ENCODE measurements at regions not wholly inside any gene's neighbourhood (a gene's known extent, or its start where the extent isn't known, plus 50 kb on each side); places are given as distances from the start of the nearest gene placed in this dataset.

DNA sequence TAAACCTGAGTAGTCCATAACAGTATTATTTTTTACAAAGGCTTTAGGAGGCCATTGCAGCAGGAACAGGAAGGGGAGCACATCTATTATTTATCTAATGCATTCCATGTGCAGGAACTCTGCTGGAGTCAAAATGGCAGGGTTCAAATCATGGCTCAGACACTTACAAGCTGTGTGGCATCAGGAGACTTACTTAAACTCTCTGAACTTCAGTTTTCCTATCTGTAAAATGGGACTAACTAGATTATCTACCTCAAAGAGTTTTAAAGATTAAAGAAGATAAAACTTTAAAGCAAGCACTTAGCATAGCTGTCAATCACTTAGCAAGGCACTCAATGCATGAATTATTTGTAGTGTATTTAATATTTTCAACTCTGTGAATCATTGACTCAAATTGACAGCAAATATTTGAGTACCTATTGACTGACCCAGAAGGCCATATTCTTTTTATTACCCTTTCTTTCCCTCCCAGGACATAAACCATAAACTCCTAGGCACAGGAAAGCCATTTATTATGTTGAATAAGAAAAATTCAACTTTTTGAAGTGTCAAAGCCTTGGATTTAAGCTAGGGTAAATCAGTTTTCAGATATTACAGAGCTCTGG lies 115.8 kb upstream of the FAM204A start:
- Histone ChIP-seq H3K56ac (ENCODE audit: low read length) (no peak overlapping the region), H2AK5ac (ENCODE audit: low read length) (no peak overlapping the region), H3K4me3 (ENCODE audit: low read length) (no peak overlapping the region), H3K4ac (ENCODE audit: low read depth, low read length) (no peak overlapping the region), H3K79me1 (ENCODE audit: low read length) (no peaks in the 10 kb centered on the region), H4K8ac (ENCODE audit: low read depth, low read length) (no peak overlapping the region), H3K23ac (ENCODE audit: low read length) (no peak overlapping the region), H3K4me1 (ENCODE audit: control insufficient read depth, low read depth, low read length) (no peaks in the 10 kb centered on the region), H3K27me3 (ENCODE audit: insufficient read depth, low read length, poor library complexity) (no peaks in the 10 kb centered on the region), H3K36me3 (ENCODE audit: control insufficient read depth, insufficient read depth, low read length) (no peaks in the 10 kb centered on the region), H3K18ac (ENCODE audit: low read length) (no peak overlapping the region), H3K9ac (ENCODE audit: low read length) (no peak overlapping the region), H3K27ac (ENCODE audit: low read depth, low read length) (no peak overlapping the region), H4K5ac (ENCODE audit: low read length) (no peak overlapping the region), H3K79me2 (ENCODE audit: control insufficient read depth, insufficient read depth, low read length) (no peaks in the 10 kb centered on the region), H3K4me2 (ENCODE audit: low read length) (no peak overlapping the region), H2BK15ac (replicated peaks; ENCODE audit: low read depth) (no peak overlapping the region), H2BK120ac (ENCODE audit: low read depth, low read length) (no peak overlapping the region), H2BK5ac (ENCODE audit: low read length) (no peak overlapping the region)
- DNase-seq: no peak

DNA sequence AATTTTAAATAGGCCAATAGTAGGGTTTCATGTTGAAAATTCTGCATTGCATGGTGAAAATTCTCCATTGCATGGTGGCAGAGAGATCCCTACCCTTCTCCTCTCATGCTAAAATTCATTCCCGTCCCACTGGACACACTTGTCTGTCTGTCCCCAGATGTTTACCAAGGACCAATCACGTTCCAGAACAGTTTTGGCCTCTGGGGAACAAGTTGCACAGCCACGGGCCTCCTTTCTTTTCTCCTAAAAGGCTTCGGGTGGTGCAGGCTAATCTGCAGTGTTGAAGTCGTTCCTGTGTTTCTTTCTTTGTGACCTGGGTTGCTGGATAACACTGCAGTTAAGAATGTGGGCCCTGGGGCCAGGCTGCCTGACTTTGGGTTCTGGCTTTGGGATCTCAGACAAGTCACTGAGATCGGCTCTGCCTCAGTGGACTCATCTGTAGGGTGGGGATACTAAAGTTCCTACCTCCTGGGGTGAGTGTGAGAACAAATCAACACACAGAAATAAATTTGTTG lies 113.1 kb upstream of the FAM204A start:
- no peak for DNase-seq
- Histone ChIP-seq H3K56ac (ENCODE audit: low read length) (no peak overlapping the region), H2AK5ac (ENCODE audit: low read length) (no peak overlapping the region), H3K79me2 (ENCODE audit: control insufficient read depth, insufficient read depth, low read length) (no peaks in the 10 kb centered on the region), H2BK5ac (ENCODE audit: low read length) (no peak overlapping the region), H3K18ac (ENCODE audit: low read length) (no peak overlapping the region), H3K4me1 (ENCODE audit: control insufficient read depth, low read depth, low read length) (no peaks in the 10 kb centered on the region), H4K8ac (ENCODE audit: low read depth, low read length) (no peak overlapping the region), H3K23ac (ENCODE audit: low read length) (no peak overlapping the region), H3K79me1 (ENCODE audit: low read length) (no peaks in the 10 kb centered on the region), H3K27ac (ENCODE audit: low read depth, low read length) (no peak overlapping the region), H3K27me3 (ENCODE audit: insufficient read depth, low read length, poor library complexity) (no peaks in the 10 kb centered on the region), H3K4me2 (ENCODE audit: low read length) (no peak overlapping the region), H3K36me3 (ENCODE audit: control insufficient read depth, insufficient read depth, low read length) (no peaks in the 10 kb centered on the region), H2BK15ac (replicated peaks; ENCODE audit: low read depth) (no peak overlapping the region), H4K5ac (ENCODE audit: low read length) (no peak overlapping the region), H2BK120ac (ENCODE audit: low read depth, low read length) (no peak overlapping the region), H3K4ac (ENCODE audit: low read depth, low read length) (no peak overlapping the region), H3K4me3 (ENCODE audit: low read length) (no peak overlapping the region), H3K9ac (ENCODE audit: low read length) (no peak overlapping the region)
- no CpG with 5 or more reads among the region's 6 CpGs for WGBS (ENCODE audit: extremely low coverage, insufficient coverage, low lambda C conversion rate)

GRCh38 chr10:118454211-118454610 lies 112.1 kb upstream of the FAM204A start:
- Histone ChIP-seq H4K8ac (ENCODE audit: low read depth, low read length) (no peak overlapping the region), H3K27me3 (ENCODE audit: insufficient read depth, low read length, poor library complexity) (no peaks in the 10 kb centered on the region), H3K23ac (ENCODE audit: low read length) (no peak overlapping the region), H3K18ac (ENCODE audit: low read length) (no peak overlapping the region), H4K5ac (ENCODE audit: low read length) (no peak overlapping the region), H3K79me1 (ENCODE audit: low read length) (no peaks in the 10 kb centered on the region), H3K56ac (ENCODE audit: low read length) (no peak overlapping the region), H2BK120ac (ENCODE audit: low read depth, low read length) (no peak overlapping the region), H2AK5ac (ENCODE audit: low read length) (no peak overlapping the region), H3K4me3 (ENCODE audit: low read length) (no peak overlapping the region), H3K4ac (ENCODE audit: low read depth, low read length) (no peak overlapping the region), H2BK15ac (replicated peaks; ENCODE audit: low read depth) (no peak overlapping the region), H3K4me2 (ENCODE audit: low read length) (no peak overlapping the region), H3K79me2 (ENCODE audit: control insufficient read depth, insufficient read depth, low read length) (no peaks in the 10 kb centered on the region), H3K27ac (ENCODE audit: low read depth, low read length) (no peak overlapping the region), H3K4me1 (ENCODE audit: control insufficient read depth, low read depth, low read length) (no peaks in the 10 kb centered on the region), H2BK5ac (ENCODE audit: low read length) (no peak overlapping the region), H3K9ac (ENCODE audit: low read length) (no peak overlapping the region), H3K36me3 (ENCODE audit: control insufficient read depth, insufficient read depth, low read length) (no peaks in the 10 kb centered on the region)
- no peak for DNase-seq
- no CpG with 5 or more reads among the region's 2 CpGs for WGBS (ENCODE audit: extremely low coverage, insufficient coverage, low lambda C conversion rate)

GRCh38 chr10:118452098-118452497 lies 110.0 kb upstream of the FAM204A start:
- no peak overlapping the region for H4K8ac ChIP-seq (ENCODE audit: low read depth, low read length)
- no peak overlapping the region for H2AK5ac ChIP-seq (ENCODE audit: low read length)
- no peak overlapping the region for H3K4me2 ChIP-seq (ENCODE audit: low read length)
- no peak for DNase-seq
- H3K4me1 ChIP-seq (ENCODE audit: control insufficient read depth, low read depth, low read length): no peaks in the 10 kb centered on the region
- H2BK120ac ChIP-seq (ENCODE audit: low read depth, low read length): no peak overlapping the region
- no peak overlapping the region for H3K9ac ChIP-seq (ENCODE audit: low read length)
- H3K36me3 ChIP-seq (ENCODE audit: control insufficient read depth, insufficient read depth, low read length): no peaks in the 10 kb centered on the region
- no peaks in the 10 kb centered on the region for H3K79me2 ChIP-seq (ENCODE audit: control insufficient read depth, insufficient read depth, low read length)
- H3K27me3 ChIP-seq (ENCODE audit: insufficient read depth, low read length, poor library complexity): no peaks in the 10 kb centered on the region
- no peak overlapping the region for H3K4me3 ChIP-seq (ENCODE audit: low read length)
- no peak overlapping the region for H2BK15ac ChIP-seq (replicated peaks; ENCODE audit: low read depth)
- H3K4ac ChIP-seq (ENCODE audit: low read depth, low read length): no peak overlapping the region
- H3K23ac ChIP-seq (ENCODE audit: low read length): no peak overlapping the region
- H4K5ac ChIP-seq (ENCODE audit: low read length): no peak overlapping the region
- H3K56ac ChIP-seq (ENCODE audit: low read length): no peak overlapping the region
- no peaks in the 10 kb centered on the region for H3K79me1 ChIP-seq (ENCODE audit: low read length)
- no peak overlapping the region for H3K27ac ChIP-seq (ENCODE audit: low read depth, low read length)
- no peak overlapping the region for H3K18ac ChIP-seq (ENCODE audit: low read length)
- H2BK5ac ChIP-seq (ENCODE audit: low read length): no peak overlapping the region

DNA sequence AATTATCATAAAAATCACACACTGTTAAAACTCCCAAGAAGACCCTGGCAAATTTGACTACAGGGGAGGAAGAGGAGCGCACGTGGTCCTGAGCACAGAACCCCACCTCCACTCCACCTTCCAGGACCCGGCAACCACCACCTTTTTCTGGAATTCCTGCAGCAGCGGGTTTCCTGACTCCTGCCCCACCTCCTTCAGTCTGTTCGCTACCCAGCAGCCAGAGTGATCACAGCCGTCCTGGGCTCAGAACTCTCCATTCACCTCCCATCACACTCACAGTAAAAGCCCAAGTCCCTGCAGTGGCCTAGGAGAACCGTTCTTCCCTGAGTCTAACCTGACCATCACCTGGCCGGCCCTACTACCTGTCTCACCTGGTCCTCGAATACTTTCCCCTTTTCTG lies 107.4 kb upstream of the FAM204A start:
- no peaks in the 10 kb centered on the region for H3K79me1 ChIP-seq (ENCODE audit: low read length)
- H3K79me2 ChIP-seq (ENCODE audit: control insufficient read depth, insufficient read depth, low read length): no peaks in the 10 kb centered on the region
- H3K27me3 ChIP-seq (ENCODE audit: insufficient read depth, low read length, poor library complexity): no peaks in the 10 kb centered on the region
- no peak overlapping the region for H2BK15ac ChIP-seq (replicated peaks; ENCODE audit: low read depth)
- no peak overlapping the region for H3K4me3 ChIP-seq (ENCODE audit: low read length)
- no peaks in the 10 kb centered on the region for H3K36me3 ChIP-seq (ENCODE audit: control insufficient read depth, insufficient read depth, low read length)
- WGBS (ENCODE audit: extremely low coverage, insufficient coverage, low lambda C conversion rate): no CpG with 5 or more reads among the region's 9 CpGs
- no peak overlapping the region for H3K4me2 ChIP-seq (ENCODE audit: low read length)
- no peak overlapping the region for H3K18ac ChIP-seq (ENCODE audit: low read length)
- H4K8ac ChIP-seq (ENCODE audit: low read depth, low read length): no peak overlapping the region
- no peak overlapping the region for H3K23ac ChIP-seq (ENCODE audit: low read length)
- no peak overlapping the region for H3K9ac ChIP-seq (ENCODE audit: low read length)
- no peak for DNase-seq
- H3K56ac ChIP-seq (ENCODE audit: low read length): no peak overlapping the region
- H3K27ac ChIP-seq (ENCODE audit: low read depth, low read length): no peak overlapping the region
- no peak overlapping the region for H2BK5ac ChIP-seq (ENCODE audit: low read length)
- no peak overlapping the region for H4K5ac ChIP-seq (ENCODE audit: low read length)
- no peaks in the 10 kb centered on the region for H3K4me1 ChIP-seq (ENCODE audit: control insufficient read depth, low read depth, low read length)
- H2BK120ac ChIP-seq (ENCODE audit: low read depth, low read length): no peak overlapping the region
- no peak overlapping the region for H3K4ac ChIP-seq (ENCODE audit: low read depth, low read length)
- H2AK5ac ChIP-seq (ENCODE audit: low read length): no peak overlapping the region

- Histone ChIP-seq H3K56ac (ENCODE audit: low read length) (no peak overlapping the region), H3K79me2 (ENCODE audit: control insufficient read depth, insufficient read depth, low read length) (no peaks in the 10 kb centered on the region), H3K23ac (ENCODE audit: low read length) (no peak overlapping the region), H3K9ac (ENCODE audit: low read length) (no peak overlapping the region), H3K4me3 (ENCODE audit: low read length) (no peak overlapping the region), H4K8ac (ENCODE audit: low read depth, low read length) (no peak overlapping the region), H2BK5ac (ENCODE audit: low read length) (no peak overlapping the region), H4K5ac (ENCODE audit: low read length) (no peak overlapping the region), H3K4me1 (ENCODE audit: control insufficient read depth, low read depth, low read length) (no peaks in the 10 kb centered on the region), H3K27ac (ENCODE audit: low read depth, low read length) (no peak overlapping the region), H3K27me3 (ENCODE audit: insufficient read depth, low read length, poor library complexity) (no peaks in the 10 kb centered on the region), H3K79me1 (ENCODE audit: low read length) (no peaks in the 10 kb centered on the region), H2BK15ac (replicated peaks; ENCODE audit: low read depth) (no peak overlapping the region), H3K4ac (ENCODE audit: low read depth, low read length) (no peak overlapping the region), H3K36me3 (ENCODE audit: control insufficient read depth, insufficient read depth, low read length) (no peaks in the 10 kb centered on the region), H3K18ac (ENCODE audit: low read length) (no peak overlapping the region), H3K4me2 (ENCODE audit: low read length) (no peak overlapping the region), H2BK120ac (ENCODE audit: low read depth, low read length) (no peak overlapping the region), H2AK5ac (ENCODE audit: low read length) (no peak overlapping the region)
- DNase-seq: no peak
- no CpG with 5 or more reads among the region's 5 CpGs for WGBS (ENCODE audit: extremely low coverage, insufficient coverage, low lambda C conversion rate)
Measured at GRCh38 chr10:118448744-118449143, 106.6 kb upstream of the FAM204A start.
